HS-5 (cell line): ENCODE measurements at regions not wholly inside any gene's neighbourhood (a gene's known extent, or its start where the extent isn't known, plus 50 kb on each side); places are given as distances from the start of the nearest gene placed in this dataset.

ENCODE experiments used
- DNase-seq: peaks from one replicate; pipeline ENCODE4 v3.0.0-alpha.2; 2012; ENCODE audit warnings: low read depth

GRCh38 chr2:45068571-45069140 is 59.4 kb upstream of the SIX2 start:
- DNase-seq = no peak

- no peak for DNase-seq
Observed at GRCh38 chr2:45067859-45068570, 58.8 kb upstream of the SIX2 start.
